KMS-11 (cell line): ENCODE measurements at regions not wholly inside any gene's neighbourhood (a gene's known extent, or its start where the extent isn't known, plus 50 kb on each side); places are given as distances from the start of the nearest gene placed in this dataset.

Source experiments
- H2AFZ ChIP-seq: fragments of 200-600 bp; sonication (generic); 2 replicates; pipeline ENCODE4 v1.6.1; 2016; ENCODE audit warnings: antibody characterized with exemption, mixed run types, low read depth
- H3K27ac ChIP-seq: fragments of 200-600 bp; sonication (generic); 2 replicates; pipeline ENCODE4 v1.6.1; 2016; ENCODE audit warnings: mild to moderate bottlenecking, mixed run types
- H3K27me3 ChIP-seq: fragments of 200-600 bp; sonication (generic); 2 replicates; pipeline ENCODE4 v1.6.1; 2017; ENCODE audit warnings: mild to moderate bottlenecking, low read depth, mixed run types, moderate library complexity; ENCODE audit not compliant: insufficient read depth
- H3K36me3 ChIP-seq: fragments of 200-600 bp; sonication (generic); 2 replicates; pipeline ENCODE4 v1.6.1; 2017; ENCODE audit warnings: mild to moderate bottlenecking, mixed run types; ENCODE audit not compliant: insufficient read depth
- H3K4me1 ChIP-seq: fragments of 200-600 bp; sonication (generic); 2 replicates; pipeline ENCODE4 v1.6.1; 2016; ENCODE audit warnings: mild to moderate bottlenecking, low read depth, mixed run types; ENCODE audit not compliant: poor library complexity, severe bottlenecking
- H3K4me2 ChIP-seq: fragments of 200-600 bp; sonication (generic); 2 replicates; pipeline ENCODE4 v1.7.0; 2016; ENCODE audit warnings: mild to moderate bottlenecking, mixed run types
- H3K4me3 ChIP-seq: fragments of 200-600 bp; sonication (generic); IDR thresholded peaks from 2 replicates; pipeline ENCODE4 v1.6.1; 2017; ENCODE audit warnings: low read depth, low read length, mixed read lengths; ENCODE audit not compliant: insufficient read depth
- H3K79me2 ChIP-seq: fragments of 200-600 bp; sonication (generic); 2 replicates; pipeline ENCODE4 v1.6.1; 2016; ENCODE audit warnings: low read depth, mixed run types; ENCODE audit not compliant: insufficient read depth
- H3K9ac ChIP-seq: fragments of 200-600 bp; sonication (generic); 2 replicates; pipeline ENCODE4 v1.6.1; 2016; ENCODE audit warnings: mild to moderate bottlenecking, mixed run types
- H4K20me1 ChIP-seq: fragments of 200-600 bp; sonication (generic); 2 replicates; pipeline ENCODE4 v1.6.1; 2016; ENCODE audit warnings: mild to moderate bottlenecking, mixed run types; ENCODE audit not compliant: insufficient read depth
- TF ChIP-seq, protein P1 (sequence below): fragments of 200-600 bp; sonication (generic); conservative IDR thresholded peaks from 2 replicates; pipeline ENCODE4 v1.6.1; 2017; ENCODE audit warnings: low read depth, mild to moderate bottlenecking, antibody characterized with exemption, low read length, moderate library complexity, mixed read lengths

DNA sequence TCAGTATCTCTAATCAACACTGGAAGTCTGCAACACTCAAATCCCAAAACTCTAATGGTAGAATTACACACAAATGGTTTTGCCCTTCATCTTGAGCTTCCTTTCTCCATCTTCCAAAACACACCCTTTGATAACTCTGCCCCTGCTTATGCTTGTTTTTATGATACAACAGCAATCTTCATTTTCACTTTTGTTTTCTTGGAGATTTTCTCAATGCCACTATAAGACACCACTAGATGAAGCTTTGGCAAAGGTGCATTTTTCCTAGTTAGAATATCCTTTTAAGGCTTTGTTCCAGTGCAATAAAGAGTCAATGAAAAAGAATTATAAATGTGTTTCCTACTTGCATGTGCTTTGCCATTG is 472.4 kb upstream of the NWD2 start:
- H3K4me3 ChIP-seq: no peak overlapping the region
- H3K27ac ChIP-seq: no peak overlapping the region
- no peak overlapping the region for H2AFZ ChIP-seq
- H3K79me2 ChIP-seq: no peaks in the 10 kb centered on the region
- H4K20me1 ChIP-seq: no peaks in the 10 kb centered on the region
- TF ChIP-seq, protein P1, sequence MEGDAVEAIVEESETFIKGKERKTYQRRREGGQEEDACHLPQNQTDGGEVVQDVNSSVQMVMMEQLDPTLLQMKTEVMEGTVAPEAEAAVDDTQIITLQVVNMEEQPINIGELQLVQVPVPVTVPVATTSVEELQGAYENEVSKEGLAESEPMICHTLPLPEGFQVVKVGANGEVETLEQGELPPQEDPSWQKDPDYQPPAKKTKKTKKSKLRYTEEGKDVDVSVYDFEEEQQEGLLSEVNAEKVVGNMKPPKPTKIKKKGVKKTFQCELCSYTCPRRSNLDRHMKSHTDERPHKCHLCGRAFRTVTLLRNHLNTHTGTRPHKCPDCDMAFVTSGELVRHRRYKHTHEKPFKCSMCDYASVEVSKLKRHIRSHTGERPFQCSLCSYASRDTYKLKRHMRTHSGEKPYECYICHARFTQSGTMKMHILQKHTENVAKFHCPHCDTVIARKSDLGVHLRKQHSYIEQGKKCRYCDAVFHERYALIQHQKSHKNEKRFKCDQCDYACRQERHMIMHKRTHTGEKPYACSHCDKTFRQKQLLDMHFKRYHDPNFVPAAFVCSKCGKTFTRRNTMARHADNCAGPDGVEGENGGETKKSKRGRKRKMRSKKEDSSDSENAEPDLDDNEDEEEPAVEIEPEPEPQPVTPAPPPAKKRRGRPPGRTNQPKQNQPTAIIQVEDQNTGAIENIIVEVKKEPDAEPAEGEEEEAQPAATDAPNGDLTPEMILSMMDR: no peak
- H3K36me3 ChIP-seq: no peaks in the 10 kb centered on the region
- no peaks in the 10 kb centered on the region for H3K4me1 ChIP-seq
- no peak overlapping the region for H3K9ac ChIP-seq
- H3K4me2 ChIP-seq: no peak overlapping the region
- no peaks in the 10 kb centered on the region for H3K27me3 ChIP-seq

DNA sequence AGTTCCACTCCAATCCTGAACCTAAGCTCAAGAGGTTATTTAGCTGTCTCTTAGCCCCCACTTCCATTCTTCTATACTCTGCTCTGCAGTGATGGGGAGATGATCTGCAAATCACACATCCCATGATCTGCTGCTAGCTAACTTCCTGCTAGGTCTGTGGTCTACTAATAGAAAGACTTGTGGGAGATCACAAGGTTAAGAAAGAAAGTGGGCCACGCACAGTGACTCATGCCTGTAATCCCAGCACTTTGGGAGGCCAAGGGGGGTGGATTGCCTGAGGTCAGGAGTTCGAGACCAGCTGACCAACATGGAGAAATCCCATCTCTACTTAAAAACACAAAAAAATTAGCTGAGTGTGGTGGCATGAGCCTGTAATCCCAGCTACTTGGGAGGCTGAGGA is 471.1 kb upstream of the NWD2 start:
- Histone ChIP-seq H3K79me2 (no peaks in the 10 kb centered on the region), H3K9ac (no peak overlapping the region), H3K27ac (no peak overlapping the region), H2AFZ (no peak overlapping the region), H3K27me3 (no peaks in the 10 kb centered on the region), H4K20me1 (no peaks in the 10 kb centered on the region), H3K4me3 (no peak overlapping the region), H3K36me3 (no peaks in the 10 kb centered on the region), H3K4me1 (no peaks in the 10 kb centered on the region), H3K4me2 (no peak overlapping the region)
- TF ChIP-seq, protein P1: no peak

DNA sequence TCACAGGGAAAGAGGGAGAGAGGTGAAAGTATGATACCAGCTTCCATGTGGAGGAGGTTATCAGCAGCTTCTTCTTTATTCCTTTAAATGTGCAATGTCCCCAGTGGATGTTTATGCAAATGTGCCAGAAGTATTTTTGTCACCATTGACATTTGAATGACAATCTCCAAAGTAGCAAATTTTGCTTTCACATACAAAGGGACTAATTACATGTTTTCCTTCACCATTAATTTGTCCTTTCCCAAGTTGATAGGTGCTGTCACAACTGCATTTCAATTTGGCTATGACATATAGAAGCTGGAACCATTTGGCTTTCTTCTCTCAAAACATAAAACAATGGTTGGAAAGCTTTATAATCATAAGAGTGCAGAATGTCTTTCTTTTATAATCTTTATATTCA is 469.0 kb upstream of the NWD2 start:
- Histone ChIP-seq H3K27ac (no peak overlapping the region), H3K79me2 (no peaks in the 10 kb centered on the region), H3K36me3 (no peaks in the 10 kb centered on the region), H3K4me2 (no peak overlapping the region), H4K20me1 (no peaks in the 10 kb centered on the region), H3K27me3 (no peaks in the 10 kb centered on the region), H3K9ac (no peak overlapping the region), H3K4me3 (no peak overlapping the region), H3K4me1 (no peaks in the 10 kb centered on the region), H2AFZ (no peak overlapping the region)
- TF ChIP-seq, protein P1: no peak

DNA sequence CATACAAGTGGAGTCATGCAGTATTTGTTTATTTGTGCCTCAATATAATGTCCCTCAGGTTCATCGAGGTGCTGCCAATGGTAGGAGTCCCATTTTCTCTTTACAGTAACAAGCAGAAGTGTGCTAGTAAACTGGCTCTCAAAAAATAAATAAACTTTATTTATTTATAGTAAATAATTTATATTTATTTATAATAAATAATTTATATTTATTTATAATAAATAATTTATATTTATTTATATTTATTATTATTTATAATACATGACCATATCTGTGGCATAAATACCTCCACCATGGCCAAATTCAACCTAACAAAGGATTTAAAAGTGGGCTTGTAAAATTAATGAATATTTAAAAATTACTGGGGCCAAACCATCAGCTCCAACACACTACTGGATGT is 464.9 kb upstream of the NWD2 start:
- no peaks in the 10 kb centered on the region for H3K79me2 ChIP-seq
- no peak overlapping the region for H3K4me2 ChIP-seq
- H3K36me3 ChIP-seq: no peaks in the 10 kb centered on the region
- no peak overlapping the region for H3K4me3 ChIP-seq
- H3K27ac ChIP-seq: no peak overlapping the region
- no peaks in the 10 kb centered on the region for H3K27me3 ChIP-seq
- no peak overlapping the region for H3K9ac ChIP-seq
- no peaks in the 10 kb centered on the region for H4K20me1 ChIP-seq
- no peaks in the 10 kb centered on the region for H3K4me1 ChIP-seq
- TF ChIP-seq, protein P1: no peak
- H2AFZ ChIP-seq: no peak overlapping the region

DNA sequence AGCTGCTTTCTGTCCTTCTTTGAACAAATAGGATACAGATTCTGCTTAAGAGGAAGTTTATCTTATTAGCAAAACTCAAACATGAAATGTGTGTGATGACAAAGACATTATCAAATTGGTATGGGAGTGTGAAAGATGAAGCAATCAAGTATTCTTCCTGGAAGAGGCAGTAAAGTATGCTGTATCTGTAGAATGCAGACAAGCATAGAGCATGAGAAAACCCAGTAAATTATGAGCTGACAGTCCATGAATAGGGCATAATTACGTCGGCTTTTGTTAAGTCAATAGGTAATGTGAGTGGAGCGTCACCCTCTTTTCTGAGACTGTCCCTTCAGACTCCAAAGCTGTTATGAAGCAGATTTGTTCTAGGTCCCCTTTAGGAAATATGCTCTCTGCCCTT is 458.6 kb upstream of the NWD2 start:
- H3K36me3 ChIP-seq: no peaks in the 10 kb centered on the region
- TF ChIP-seq, protein P1: no peak
- no peaks in the 10 kb centered on the region for H4K20me1 ChIP-seq
- H3K27ac ChIP-seq: no peak overlapping the region
- H3K9ac ChIP-seq: no peak overlapping the region
- H3K79me2 ChIP-seq: no peaks in the 10 kb centered on the region
- no peak overlapping the region for H3K4me2 ChIP-seq
- no peaks in the 10 kb centered on the region for H3K27me3 ChIP-seq
- H3K4me3 ChIP-seq: no peak overlapping the region
- no peaks in the 10 kb centered on the region for H3K4me1 ChIP-seq
- H2AFZ ChIP-seq: no peak overlapping the region
